PFSK-1 (cell line): ENCODE measurements at regions not wholly inside any gene's neighbourhood (a gene's known extent, or its start where the extent isn't known, plus 50 kb on each side); places are given as distances from the start of the nearest gene placed in this dataset.

Experiments
- FOXP2 ChIP-seq: optimal IDR thresholded peaks from 2 replicates; pipeline ENCODE3; 2011; ENCODE audit warnings: borderline replicate concordance, control low read depth, inconsistent platforms; ENCODE audit not compliant: insufficient read depth; ENCODE audit errors: extremely low read length, extremely low read depth
- POLR2AphosphoS5 ChIP-seq: IDR thresholded peaks from 2 replicates; pipeline ENCODE4 v1.6.1; 2012; ENCODE audit warnings: low read depth, mild to moderate bottlenecking, control low read depth, low read length, moderate library complexity
- REST ChIP-seq, 2 experiments: IDR thresholded peaks; 2 replicates each; pipeline versions ENCODE4 v1.6.1 to v1.8.0; 2011 to 2012; ENCODE audit warnings: low read depth in 2 of 2, low read length in 2 of 2, control low read depth in 1 of 2, inconsistent platforms in 1 of 2, mild to moderate bottlenecking in 1 of 2, moderate library complexity in 1 of 2; ENCODE audit not compliant: insufficient read depth in 1 of 2
- SIN3A ChIP-seq: IDR thresholded peaks from 2 replicates; pipeline ENCODE4 v1.6.1; 2012; ENCODE audit warnings: mild to moderate bottlenecking, low read length, moderate library complexity, borderline replicate concordance; ENCODE audit not compliant: insufficient read depth
- TAF1 ChIP-seq: IDR thresholded peaks from 2 replicates; pipeline ENCODE4 v1.6.1; 2012; ENCODE audit warnings: low read length, control low read depth, borderline replicate concordance; ENCODE audit not compliant: insufficient read depth

DNA sequence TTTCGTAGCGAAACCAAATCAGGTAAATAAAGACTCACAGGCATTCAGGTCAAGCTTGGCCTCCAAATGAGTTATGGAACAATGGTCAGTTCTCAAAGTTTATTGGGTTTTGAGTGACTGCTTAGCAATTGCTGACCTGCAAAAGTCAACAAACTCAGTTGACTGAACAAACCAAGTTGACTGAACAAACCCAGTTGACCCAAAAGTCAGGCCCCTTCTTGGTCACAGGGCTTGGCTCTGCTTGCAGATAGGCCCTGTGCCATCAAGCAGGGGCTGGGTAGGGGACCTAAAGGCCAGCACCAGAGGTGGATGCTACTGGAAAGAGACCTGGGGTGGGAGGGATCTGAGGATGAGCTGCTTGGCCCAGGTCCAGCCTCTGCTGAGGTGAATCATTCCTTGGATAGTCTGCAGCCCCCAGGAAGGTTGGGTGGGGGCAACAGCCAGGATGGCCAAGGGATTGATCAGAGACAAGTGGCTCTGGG, 64.6 kb downstream of the GADD45G start:
- TF ChIP-seq POLR2AphosphoS5 (no peak), FOXP2 (no peak), TAF1 (no peak), REST (IDR thresholded peaks at IDR 0.05; ENCODE audit: insufficient read depth in 1 of 2, low read depth in 2 of 2, low read length in 2 of 2) (no peak), SIN3A (no peak)

DNA sequence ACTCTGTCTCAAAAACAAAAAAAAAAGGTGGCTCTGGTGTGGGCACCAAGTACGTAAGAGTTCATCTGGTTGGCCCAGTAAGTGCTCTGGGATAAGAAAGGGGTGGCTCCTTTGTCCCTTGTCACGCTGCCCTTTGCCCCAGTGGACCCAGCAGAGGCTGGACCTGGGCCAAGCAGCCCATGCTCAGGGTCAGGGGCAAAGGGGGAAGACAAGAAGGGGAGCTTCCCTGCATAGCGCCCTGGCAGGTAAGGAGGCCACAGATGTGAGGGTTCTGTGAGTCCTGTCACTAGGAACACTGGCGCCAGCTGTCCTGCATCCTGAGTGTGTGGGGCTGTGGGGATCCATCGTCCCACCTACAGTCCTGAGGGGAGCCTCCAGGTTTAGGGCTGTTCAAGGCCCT, 65.3 kb downstream of the GADD45G start:
- TF ChIP-seq SIN3A (no peak), POLR2AphosphoS5 (no peak), FOXP2 (no peak), TAF1 (no peak), REST (IDR thresholded peaks at IDR 0.05; ENCODE audit: insufficient read depth in 1 of 2, low read depth in 2 of 2, low read length in 2 of 2) (no peak)

DNA sequence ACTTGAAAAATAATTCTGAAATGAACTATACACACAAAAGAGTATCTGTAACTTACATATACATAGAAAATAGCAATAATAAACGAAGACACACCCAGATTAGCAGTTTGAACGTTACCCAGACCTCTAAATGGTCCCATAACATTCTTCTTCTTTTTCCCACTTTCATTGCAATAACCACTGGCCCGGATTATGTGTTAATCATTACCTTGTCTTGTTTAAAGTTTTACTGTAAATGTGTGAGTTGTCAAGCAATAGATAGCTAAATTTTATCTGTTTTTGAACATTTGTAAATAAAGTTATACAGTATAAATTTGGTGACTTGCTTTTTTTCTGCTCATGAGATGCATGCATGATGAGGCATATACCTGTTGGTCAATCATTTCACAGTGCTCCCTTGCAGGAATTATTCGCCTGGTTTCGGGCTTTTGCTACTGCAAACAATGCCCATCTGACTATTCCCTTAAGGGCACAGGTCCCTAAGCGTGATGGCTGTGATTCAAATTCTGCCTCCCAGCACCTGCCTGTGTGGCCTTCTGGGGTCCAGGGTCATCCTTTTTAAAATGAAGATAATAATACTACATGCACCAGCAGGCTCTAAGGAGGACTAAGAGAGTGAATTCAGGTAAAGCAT, 66.1 kb downstream of the GADD45G start:
- TF ChIP-seq FOXP2: no peak

- no peak for TF ChIP-seq SIN3A
- no peak for TF ChIP-seq REST (IDR thresholded peaks at IDR 0.05; ENCODE audit: insufficient read depth in 1 of 2, low read depth in 2 of 2, low read length in 2 of 2)
- no peak for TF ChIP-seq POLR2AphosphoS5
- TF ChIP-seq FOXP2: no peak
- TF ChIP-seq TAF1: no peak
Measured at GRCh38 chr9:89674667-89675057, 69.8 kb downstream of the GADD45G start.

DNA sequence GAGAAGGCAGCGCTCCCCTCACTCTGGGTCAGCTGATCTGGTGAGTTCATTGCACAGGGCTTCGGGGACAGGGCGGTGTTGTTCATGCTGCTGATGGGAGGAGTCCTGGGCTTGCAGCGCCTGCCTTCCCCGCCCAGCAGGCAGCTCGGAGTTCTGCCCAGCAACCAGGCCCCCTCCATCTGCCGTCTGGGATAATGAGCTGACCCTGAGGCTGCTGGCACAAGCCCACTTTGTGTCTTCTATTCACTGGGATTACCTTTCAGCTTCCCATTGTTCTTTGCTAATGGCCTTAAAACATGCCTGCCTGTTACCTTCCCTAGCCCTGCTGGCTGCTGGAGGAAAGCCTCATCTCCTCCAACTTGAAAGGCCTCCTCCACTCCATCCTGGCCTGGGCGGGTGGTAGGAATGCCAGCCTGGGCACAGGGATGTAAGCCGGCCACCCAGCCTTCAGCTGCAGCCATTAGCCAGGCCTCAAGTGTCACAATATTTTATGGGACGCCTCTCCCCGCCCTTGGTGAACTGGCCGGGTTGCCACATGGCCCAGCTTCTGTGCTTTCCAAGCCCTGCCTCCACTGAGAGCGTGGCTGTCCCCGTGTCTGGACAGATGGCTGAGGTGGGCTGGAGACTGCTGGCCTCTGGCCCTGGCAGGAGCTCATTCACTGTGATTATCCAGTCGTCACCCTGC, 70.4 kb downstream of the GADD45G start:
- no peak for TF ChIP-seq POLR2AphosphoS5
- no peak for TF ChIP-seq SIN3A
- TF ChIP-seq TAF1: no peak
- TF ChIP-seq FOXP2: no peak
- no peak for TF ChIP-seq REST (IDR thresholded peaks at IDR 0.05; ENCODE audit: insufficient read depth in 1 of 2, low read depth in 2 of 2, low read length in 2 of 2)
